HepG2 (cell line): ENCODE measurements at regions not wholly inside any gene's neighbourhood (a gene's known extent, or its start where the extent isn't known, plus 50 kb on each side); places are given as distances from the start of the nearest gene placed in this dataset.

ENCODE experiments used
- ATAC-seq: fragments of 200-7000 bp; cut with Tn5 transposase; 3 replicates; pipeline ENCODE4 v1.9.1; 2020; ENCODE audit warnings: mild to moderate bottlenecking, moderate library complexity
- BruUV-seq: library from RNA; stranded (reverse); fragments of 400-500 nt; replicated peaks from 2 replicates; lab custom pipeline; 2021; lab: Mats Ljungman, UMichigan
- CTCF ChIA-PET: fragments of 300-600 bp; formaldehyde crosslinking; extraction: SDS; loops from one replicate; lab custom pipeline; 2021; ENCODE audit warnings: low total read pairs, inconsistent platforms, low intra/inter-chr PET ratio; lab: Yijun Ruan, JAX
- POLR2A ChIA-PET: fragments of 350-600 bp; sonication (Branson Sonifier 250); formaldehyde crosslinking; loops from one replicate; lab custom pipeline; 2020; ENCODE audit warnings: antibody characterized with exemption, inconsistent platforms; lab: Yijun Ruan, JAX
- DNase-seq: peaks from one replicate; pipeline ENCODE4 v3.0.0-alpha.2; 2015; ENCODE audit warnings: low spot score
- FAIRE-seq: peaks from 3 replicates; lab custom pipeline; 2011; peaks lifted over from hg19 to GRCh38; lab: Jason Lieb, UNC
- H2AFZ ChIP-seq: one replicate; pipeline ENCODE4 v1.6.1; 2011; ENCODE audit warnings: low read length, inconsistent platforms
- H3K27ac ChIP-seq: fragments of 300-600 bp; 3 replicates; pipeline ENCODE4 v1.8.0; 2011; ENCODE audit warnings: mixed run types, mild to moderate bottlenecking, mixed read lengths, low read length, inconsistent platforms; ENCODE audit not compliant: insufficient read depth; ENCODE audit errors: extremely low read length
- H3K27me3 ChIP-seq, 2 experiments: fragments of 200-600 bp in 1 of 2; 2 replicates in 1 of 2; 3 replicates in 1 of 2; pipeline versions ENCODE4 v1.6.0 to v1.8.0; 2011; ENCODE audit warnings: low read length in 2 of 2, mild to moderate bottlenecking in 2 of 2, moderate library complexity in 2 of 2, inconsistent platforms in 1 of 2; ENCODE audit not compliant: insufficient read depth in 2 of 2, control insufficient read depth in 1 of 2
- H3K36me3 ChIP-seq, 2 experiments: fragments of 200-600 bp in 1 of 2; replicated peaks in 1 of 2; 2 replicates in 1 of 2; 3 replicates in 1 of 2; pipeline versions ENCODE4 v1.5.1 to v1.8.0; 2011; ENCODE audit warnings: low read length in 2 of 2, inconsistent platforms in 1 of 2; ENCODE audit not compliant: insufficient read depth in 2 of 2, control insufficient read depth in 1 of 2
- H3K4me1 ChIP-seq: 2 replicates; pipeline ENCODE4 v1.5.1; 2012; ENCODE audit warnings: low read length, inconsistent platforms; ENCODE audit not compliant: insufficient read depth
- H3K4me2 ChIP-seq: 2 replicates; pipeline ENCODE4 v1.6.0; 2011; ENCODE audit warnings: low read depth, low read length, inconsistent platforms
- H3K4me3 ChIP-seq, 3 experiments: fragments of 200-600 bp in 1 of 3; sonication (generic), shearing (Covaris generic) in 1 of 3; replicated peaks in 1 of 3; 2 replicates each; pipeline ENCODE4 v1.5.1; 2011 to 2016; ENCODE audit warnings: low read length in 3 of 3, inconsistent platforms in 2 of 3, low read depth in 2 of 3, mild to moderate bottlenecking in 2 of 3, control low read depth in 1 of 3, mixed read lengths in 1 of 3; ENCODE audit not compliant: insufficient read depth in 1 of 3
- H3K79me2 ChIP-seq: one replicate; pipeline ENCODE4 v1.6.1; 2011; ENCODE audit warnings: low read length, inconsistent platforms; ENCODE audit not compliant: insufficient read depth
- H3K9ac ChIP-seq: 2 replicates; pipeline ENCODE4 v1.6.0; 2011; ENCODE audit warnings: mild to moderate bottlenecking, low read depth, low read length, inconsistent platforms; ENCODE audit not compliant: insufficient read depth
- H3K9me3 ChIP-seq: 2 replicates; pipeline ENCODE4 v1.5.1; 2012; ENCODE audit warnings: mild to moderate bottlenecking, low read length
- H4K20me1 ChIP-seq: 2 replicates; pipeline ENCODE4 v1.6.0; 2011; ENCODE audit warnings: inconsistent platforms, mild to moderate bottlenecking, low read length, moderate library complexity; ENCODE audit not compliant: insufficient read depth
- AHR ChIP-seq: IDR thresholded peaks from 2 replicates; pipeline ENCODE4 v1.6.1; 2018; ENCODE audit warnings: missing genetic modification reagents, missing compliant biosample characterization
- CEBPB ChIP-seq: IDR thresholded peaks from 2 replicates; pipeline ENCODE4 v1.6.1; 2011; ENCODE audit warnings: low read depth, low read length, improper control_type of control experiment, borderline replicate concordance
- CREB1 ChIP-seq, 2 experiments: fragments of 450-650 bp in 1 of 2; IDR thresholded peaks; 2 replicates each; pipeline ENCODE4 v1.6.1; 2016 to 2017; ENCODE audit warnings: control low read depth in 1 of 2, mild to moderate bottlenecking in 1 of 2, missing compliant biosample characterization in 1 of 2, missing genetic modification characterization in 1 of 2
- DMTF1 ChIP-seq: sonication (generic); formaldehyde crosslinking; IDR thresholded peaks from 2 replicates; pipeline ENCODE4 v1.4.0; 2020; ENCODE audit warnings: mild to moderate bottlenecking, missing genetic modification reagents
- FOSL2 ChIP-seq: sonication (generic); formaldehyde crosslinking; IDR thresholded peaks from 2 replicates; pipeline ENCODE4 v1.4.0; 2020; ENCODE audit warnings: missing genetic modification reagents
- IRX3 ChIP-seq: sonication (generic); formaldehyde crosslinking; IDR thresholded peaks from 2 replicates; pipeline ENCODE4 v1.8.1; 2023; ENCODE audit warnings: mild to moderate bottlenecking, low read depth, missing genetic modification reagents, borderline replicate concordance
- KAT8 ChIP-seq: IDR thresholded peaks from 2 replicates; pipeline ENCODE4 v1.6.1; 2016; ENCODE audit warnings: missing genetic modification reagents, missing compliant biosample characterization
- KMT2A ChIP-seq: sonication (generic); formaldehyde crosslinking; IDR thresholded peaks from 2 replicates; pipeline ENCODE4 v1.4.0; 2020; ENCODE audit warnings: missing genetic modification reagents
- MAFK ChIP-seq, 2 experiments: IDR thresholded peaks in 1 of 2; conservative IDR thresholded peaks in 1 of 2; 2 replicates each; pipeline ENCODE4 v1.6.1; 2011; ENCODE audit warnings: improper control_type of control experiment in 2 of 2, low read length in 2 of 2
- MNT ChIP-seq: fragments of 450-650 bp; IDR thresholded peaks from 2 replicates; pipeline ENCODE4 v1.6.1; 2016
- SMAD1 ChIP-seq: sonication (generic); formaldehyde crosslinking; IDR thresholded peaks from 2 replicates; pipeline ENCODE4 v1.4.0; 2020; ENCODE audit warnings: missing genetic modification reagents, low read depth, mild to moderate bottlenecking, borderline replicate concordance
- ZBTB37 ChIP-seq: sonication (generic); formaldehyde crosslinking; IDR thresholded peaks from 2 replicates; pipeline ENCODE4 v1.4.0; 2020; ENCODE audit warnings: mild to moderate bottlenecking, missing genetic modification reagents
- ZBTB46 ChIP-seq: sonication (generic); formaldehyde crosslinking; IDR thresholded peaks from 2 replicates; pipeline ENCODE4 v1.4.0; 2020; ENCODE audit warnings: mild to moderate bottlenecking, missing genetic modification reagents, borderline replicate concordance
- ZNF543 ChIP-seq: sonication (generic); formaldehyde crosslinking; IDR thresholded peaks from 2 replicates; pipeline ENCODE4 v1.4.0; 2020; ENCODE audit warnings: mild to moderate bottlenecking, missing genetic modification reagents
- ZNF564 ChIP-seq: sonication (generic); formaldehyde crosslinking; IDR thresholded peaks from 2 replicates; pipeline ENCODE4 v1.8.1; 2023; ENCODE audit warnings: mild to moderate bottlenecking, missing genetic modification reagents
- ZNF567 ChIP-seq: sonication (generic); formaldehyde crosslinking; IDR thresholded peaks from 2 replicates; pipeline ENCODE4 v1.8.1; 2023; ENCODE audit warnings: mild to moderate bottlenecking, missing genetic modification reagents, borderline replicate concordance
- WGBS: methylation state at CpG from one replicate; pipeline ENCODE4 v1.1.6; 2017; ENCODE audit warnings: low lambda C conversion rate; 5-methylcytosine and 5-hydroxymethylcytosine counted together
- in situ Hi-C: cut with HindIII; loops from 2 replicates; pipeline ENCODE4 v1.10.0; 2017; ENCODE audit warnings: low pct_unique_long_range_greater_than_20kb; ENCODE audit not compliant: extremely low pct_ligation_motif_present
- intact Hi-C: fragments of 100-400 bp; cut with micrococcal nuclease; formaldehyde crosslinking; loops from one replicate; pipeline ENCODE4 v1.10.0; 2022; ENCODE audit not compliant: unreplicated experiment

GRCh38 chr3:30473374-30474051 lies 132.9 kb upstream of the TGFBR2 start:
- intact Hi-C loops (no loop called here), in situ Hi-C loops (no loop called here)
- no peaks in the 10 kb centered on the region for H3K27me3 ChIP-seq
- POLR2A ChIA-PET = no interaction called here
- no TSS peak for BruUV-seq
- TF ChIP-seq DMTF1 (CRISPR knock-in tag) = no peak
- no peak for TF ChIP-seq ZNF564 (CRISPR knock-in tag)
- TF ChIP-seq SMAD1 (CRISPR knock-in tag) = no peak
- no peak for TF ChIP-seq KAT8
- no peak for TF ChIP-seq ZBTB46
- TF ChIP-seq ZNF543 (CRISPR knock-in tag) = no peak
- TF ChIP-seq ZNF567 (CRISPR knock-in tag) = no peak
- no peak for TF ChIP-seq CREB1 (IDR thresholded peaks at IDR 0.05)
- no peak for TF ChIP-seq CREB1 (CRISPR knock-in tag; IDR thresholded peaks at IDR 0.05)
- TF ChIP-seq CEBPB = peak; percentile 60
- TF ChIP-seq AHR (CRISPR knock-in tag) = no peak
- TF ChIP-seq FOSL2 = 0 out of 2 replicates have a peak, but pooled peaks have one; percentile 14
- no peak for TF ChIP-seq MNT
- no peak for TF ChIP-seq ZBTB37 (CRISPR knock-in tag)
- TF ChIP-seq MAFK (conservative IDR thresholded peaks at IDR 0.05 in 1 of 2, IDR thresholded peaks at IDR 0.05 in 1 of 2; ENCODE audit: low read length in 2 of 2) = peak; percentile 9 to 19; a peak in 1 of 4 replicates
- TF ChIP-seq KMT2A (CRISPR knock-in tag) = no peak
- no peak for TF ChIP-seq IRX3 (CRISPR knock-in tag)
- 84% methylated on average over 3 of the region's 3 CpGs for WGBS
- no peak overlapping the region for H3K9ac ChIP-seq
- H3K9me3 ChIP-seq = peaks cover 4% of the 10 kb centered on the region; the same call in 1 of the 2 replicates
- no peak for FAIRE-seq
- peaks cover 34% of the 10 kb centered on the region for H3K4me1 ChIP-seq
- no peak for DNase-seq
- H4K20me1 ChIP-seq = no peaks in the 10 kb centered on the region
- no peak overlapping the region for H3K27ac ChIP-seq
- H3K79me2 ChIP-seq = no peaks in the 10 kb centered on the region
- no peak for ATAC-seq
- no peak overlapping the region for H2AFZ ChIP-seq
- H3K4me2 ChIP-seq = no peak overlapping the region
- CTCF ChIA-PET = no interaction called here
- no peaks in the 10 kb centered on the region for H3K36me3 ChIP-seq
- no peak overlapping the region for H3K4me3 ChIP-seq
